ENCODE measurements at regions not wholly inside any gene's neighbourhood (a gene's known extent, or its start where the extent isn't known, plus 50 kb on each side); places are given as distances from the start of the nearest gene placed in this dataset.
A peak's percentile ranks its signal among the peaks of the same experiment; 100 is the strongest.

GRCh38 chr5:105782501-105782900, 1888.2 kb downstream of the EFNA5 start:
- peak; percentile 40 for DNase-seq

GRCh38 chr5:105773241-105773640, 1897.5 kb downstream of the EFNA5 start:
- DNase-seq, result no peak

- DNase-seq, result no peak
Observed at GRCh38 chr5:105767267-105767666, 1903.5 kb downstream of the EFNA5 start.

DNA sequence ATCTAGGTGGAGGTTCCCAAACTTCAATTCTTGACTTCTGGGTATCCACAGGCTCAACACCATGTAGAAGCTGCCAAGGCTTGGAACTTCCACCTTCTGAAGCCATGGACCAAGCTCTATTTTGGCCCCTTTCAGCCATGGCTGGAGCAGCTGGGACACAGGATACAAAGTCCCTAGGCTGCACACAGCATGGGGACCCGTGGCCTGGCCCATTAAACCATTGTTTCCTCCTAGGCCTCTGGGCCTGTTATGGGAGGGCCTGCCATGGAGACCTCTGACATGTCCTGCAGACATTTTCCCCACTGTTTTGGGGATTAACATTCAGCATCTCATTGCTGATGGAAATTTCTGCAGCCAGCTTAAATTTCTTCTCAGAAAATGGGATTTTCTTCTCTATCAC, 1908.0 kb downstream of the EFNA5 start:
- no peak for DNase-seq

- peak; percentile 72 for DNase-seq
Observed at GRCh38 chr5:105754056-105754455, 1916.7 kb downstream of the EFNA5 start.

DNA sequence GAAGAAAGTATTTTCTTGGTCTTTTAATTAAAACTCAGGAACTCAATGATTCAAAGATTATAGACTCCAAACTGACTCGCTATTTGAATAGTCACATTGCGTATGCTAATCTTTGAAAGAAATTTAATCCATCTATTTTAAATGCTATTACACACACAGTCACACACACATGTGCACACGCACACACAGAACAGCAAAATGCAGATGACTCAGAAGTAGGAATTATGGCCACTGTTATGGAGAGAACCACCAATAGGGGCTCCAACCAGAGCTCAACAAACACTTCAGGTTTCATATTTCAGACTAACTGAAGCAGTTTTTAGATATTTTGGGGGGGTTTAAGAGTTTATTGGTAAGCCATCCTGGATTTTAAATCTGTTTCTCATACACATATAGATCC, 1917.9 kb downstream of the EFNA5 start:
- peak; percentile 65 for DNase-seq

DNA sequence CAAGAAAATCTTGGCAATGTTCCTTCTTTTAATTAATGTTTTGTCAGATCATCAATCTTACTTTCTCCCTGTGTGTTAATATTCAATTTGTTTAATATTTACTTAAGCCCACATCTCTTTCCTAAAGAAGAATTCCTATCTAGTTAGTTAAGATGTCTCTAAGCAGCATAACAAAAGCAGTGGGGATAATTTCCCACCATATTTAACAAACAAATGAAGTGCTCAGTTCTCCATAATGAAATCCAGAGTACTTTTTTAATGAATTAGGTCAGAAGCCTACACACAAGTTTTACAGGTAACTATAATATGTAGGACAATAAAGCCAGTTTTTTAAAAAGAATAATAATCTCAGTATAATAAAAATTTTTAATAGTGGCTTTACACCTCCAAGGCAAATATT, 1918.8 kb downstream of the EFNA5 start:
- DNase-seq, result no peak

DNA sequence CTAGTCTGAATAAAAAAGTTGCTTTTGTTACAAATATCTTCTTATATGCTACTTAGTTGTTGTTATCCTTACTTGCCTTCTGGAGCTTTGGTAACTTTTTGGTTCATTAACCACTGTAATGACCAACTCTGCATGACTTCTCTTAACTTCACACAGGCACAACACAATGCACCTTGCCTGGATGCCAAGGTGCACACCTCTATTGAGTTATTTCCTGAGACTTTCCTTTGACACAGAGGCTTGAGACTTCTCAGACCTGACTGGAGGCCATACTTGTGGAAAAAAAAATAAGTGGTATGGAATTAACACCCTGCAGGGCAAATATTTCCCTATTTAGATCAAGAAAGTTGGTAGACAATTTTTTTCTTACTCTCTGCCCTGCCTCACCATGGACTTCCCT, 1925.6 kb downstream of the EFNA5 start:
- DNase-seq, result no peak

DNA sequence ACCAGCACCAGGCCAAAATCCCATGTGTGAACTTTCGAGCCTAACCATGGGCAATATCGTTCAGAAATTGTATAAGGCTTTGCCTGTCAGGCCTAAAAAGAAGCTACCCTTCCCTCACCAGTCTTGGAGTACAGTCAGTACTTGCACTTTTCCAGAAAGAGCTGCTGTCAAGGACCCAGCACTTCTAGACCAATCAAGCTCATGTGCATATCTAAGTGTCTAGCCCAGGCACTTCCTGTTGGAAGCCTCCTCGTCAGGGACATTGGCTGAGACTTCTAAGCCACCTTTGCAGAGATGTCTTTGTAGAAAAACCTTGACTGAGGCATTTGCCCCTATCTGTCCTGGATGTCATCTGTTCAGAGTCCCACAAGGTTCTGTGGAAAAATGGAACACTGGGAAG, 1930.5 kb downstream of the EFNA5 start:
- no peak for DNase-seq

GRCh38 chr5:105739732-105740131, 1931.0 kb downstream of the EFNA5 start:
- no peak for DNase-seq

GRCh38 chr5:105735704-105736103, 1935.0 kb downstream of the EFNA5 start:
- DNase-seq, result peak; percentile 28

DNA sequence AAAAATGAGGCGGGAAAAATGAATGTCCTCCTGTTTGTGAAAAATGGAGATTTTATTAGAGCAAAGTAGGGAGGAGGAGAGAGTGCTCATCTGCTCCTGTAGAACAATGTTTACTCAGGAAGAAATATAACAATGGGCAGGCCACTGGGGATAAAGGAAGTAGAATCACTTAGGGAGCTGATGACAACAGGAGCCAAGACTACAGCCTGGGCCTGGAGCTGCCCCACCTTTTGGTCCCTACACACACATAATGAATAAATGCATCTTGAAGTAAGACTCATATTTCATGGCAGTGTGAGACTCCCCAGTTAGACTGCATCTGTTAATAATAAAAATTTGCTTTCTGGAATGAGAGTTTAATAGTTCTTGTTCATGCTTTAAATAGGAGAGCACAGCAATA, 1939.8 kb downstream of the EFNA5 start:
- peak; percentile 50 for DNase-seq

DNA sequence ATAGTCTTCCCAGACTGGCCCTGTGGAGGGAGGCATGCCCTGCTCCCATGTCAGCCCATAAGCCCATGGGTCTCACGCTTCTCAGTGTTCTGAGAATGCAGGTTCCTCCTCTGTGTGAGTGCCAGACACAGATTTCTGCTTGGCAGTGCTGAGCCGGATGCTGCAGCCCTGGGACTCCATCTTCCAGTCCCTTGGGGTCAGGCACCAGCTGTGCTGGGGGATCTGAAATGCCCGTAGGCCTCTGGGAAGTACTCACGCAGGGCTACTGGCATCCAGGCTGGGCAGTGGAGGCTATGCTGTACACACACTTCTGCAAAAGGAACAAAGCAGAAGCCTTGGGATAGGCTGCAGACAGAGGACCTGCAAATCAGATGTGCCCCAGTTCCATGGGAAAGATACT, 1944.6 kb downstream of the EFNA5 start:
- DNase-seq, result no peak

DNA sequence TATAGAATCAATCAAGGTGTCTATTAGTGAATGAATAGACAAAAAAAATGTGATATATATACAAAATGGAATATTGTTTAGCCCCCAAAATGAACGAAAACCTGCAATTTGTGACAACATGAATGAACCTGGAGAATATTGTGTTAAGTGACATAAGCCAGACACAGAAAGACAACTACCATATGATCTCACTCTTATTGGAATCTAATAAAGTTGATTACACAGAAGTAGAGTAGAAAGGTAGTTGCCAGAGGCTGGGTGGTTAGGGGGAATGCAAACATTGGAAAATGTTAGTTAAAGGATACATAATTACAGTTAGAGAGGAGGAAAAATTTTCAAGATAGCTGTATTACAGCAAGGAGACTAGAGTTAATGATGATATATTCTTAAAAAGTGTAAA, 1962.3 kb downstream of the EFNA5 start:
- DNase-seq, result no peak

DNA sequence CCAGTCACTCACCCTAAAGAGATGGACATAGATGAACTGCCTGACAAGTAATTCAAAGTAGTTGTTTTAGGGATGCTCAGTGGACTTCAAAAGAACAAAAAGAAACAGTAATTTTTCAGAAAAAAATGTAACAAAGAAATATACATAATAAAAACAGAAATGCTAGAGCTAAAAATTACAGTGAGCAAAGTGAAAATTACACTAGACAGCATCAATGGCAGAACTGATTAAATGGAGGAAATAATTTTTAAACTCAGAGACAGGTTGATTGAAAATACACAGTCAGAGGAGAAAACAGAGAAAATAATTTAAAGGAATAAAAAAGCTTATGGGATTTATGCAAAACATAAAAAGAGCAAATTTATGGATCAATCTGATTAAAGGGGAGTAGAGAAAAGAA, 1968.4 kb downstream of the EFNA5 start:
- no peak for DNase-seq

GRCh38 chr5:105696440-105696839, 1974.3 kb downstream of the EFNA5 start:
- no peak for DNase-seq

- DNase-seq, result no peak
Observed at GRCh38 chr5:105695941-105696340, 1974.8 kb downstream of the EFNA5 start.

- no peak for DNase-seq
Observed at GRCh38 chr5:105689596-105689995, 1981.1 kb downstream of the EFNA5 start.

- DNase-seq, result no peak
Observed at GRCh38 chr5:105688227-105688792, 1982.4 kb downstream of the EFNA5 start.

- no peak for DNase-seq
Observed at GRCh38 chr5:105687493-105687892, 1983.2 kb downstream of the EFNA5 start.

DNA sequence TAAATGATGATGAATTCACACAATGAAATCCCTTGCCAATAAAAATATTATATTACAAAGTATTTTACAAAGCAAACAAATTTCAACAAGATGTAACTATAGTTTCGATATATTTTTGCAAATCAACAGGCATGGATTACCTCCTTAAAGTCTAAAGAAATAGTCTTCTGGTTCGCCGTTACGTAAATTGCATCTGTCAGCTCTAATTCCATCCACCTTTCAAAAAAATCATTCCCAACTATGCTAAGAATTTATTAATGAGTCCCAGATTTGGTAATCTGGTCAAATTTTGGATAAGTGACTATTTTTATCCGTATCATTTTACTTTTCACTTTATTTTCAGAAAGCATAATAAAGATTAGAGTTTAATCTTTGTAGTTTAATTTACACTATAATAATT, 1984.9 kb downstream of the EFNA5 start:
- DNase-seq, result no peak

DNA sequence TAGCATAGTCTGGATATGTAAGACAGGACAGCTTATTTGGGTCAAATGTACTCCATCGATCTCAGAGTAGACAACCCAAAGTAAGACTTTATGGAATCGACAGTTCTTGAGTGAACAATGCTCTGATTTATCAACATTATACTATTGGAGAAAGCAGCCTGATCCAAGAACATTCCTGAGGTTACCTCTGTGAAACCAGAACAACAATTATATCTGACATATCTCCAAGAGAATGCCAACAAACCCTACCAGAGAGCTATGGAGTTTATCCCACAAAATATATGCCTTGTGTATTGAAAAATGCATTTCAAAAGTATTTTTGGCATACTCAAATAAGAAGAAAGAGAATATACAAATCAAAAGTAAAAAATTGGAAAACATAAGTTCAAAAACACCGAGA, 1985.9 kb downstream of the EFNA5 start:
- peak; percentile 28 for DNase-seq

- DNase-seq, result no peak
Observed at GRCh38 chr5:105680858-105681475, 1989.8 kb downstream of the EFNA5 start.

GRCh38 chr5:105677291-105677690, 1993.4 kb downstream of the EFNA5 start:
- no peak for DNase-seq

- DNase-seq, result no peak
Observed at GRCh38 chr5:105670596-105670995, 2000.1 kb downstream of the EFNA5 start.

Measured in fibroblast of skin of abdomen (primary cell).